HFFc6 (cell line): ENCODE measurements at regions not wholly inside any gene's neighbourhood (a gene's known extent, or its start where the extent isn't known, plus 50 kb on each side); places are given as distances from the start of the nearest gene placed in this dataset.
"Not testable (repeated sequence)": the region's sequence is repeated elsewhere in the genome, so short reads cannot be mapped to it uniquely, and the experiment has no call there.

Experiments used
- DNase-seq: peaks from one replicate; pipeline ENCODE4 v3.0.0-alpha.2; 2018
- H3K27ac Mint-ChIP-seq: 2 replicates; pipeline ENCODE4 v1.8.0; 2020; ENCODE audit warnings: mild to moderate bottlenecking, mixed read lengths
- H3K27me3 Mint-ChIP-seq: 2 replicates; pipeline ENCODE4 v1.8.0; 2021; ENCODE audit warnings: mild to moderate bottlenecking, moderate library complexity, mixed read lengths; ENCODE audit not compliant: insufficient read depth
- H3K36me3 Mint-ChIP-seq: 2 replicates; pipeline ENCODE4 v1.8.0; 2021; ENCODE audit warnings: low read depth, mixed read lengths
- H3K4me1 Mint-ChIP-seq: 2 replicates; pipeline ENCODE4 v1.8.0; 2020; ENCODE audit warnings: low read depth, mixed read lengths
- H3K4me3 Mint-ChIP-seq: 2 replicates; pipeline ENCODE4 v1.8.0; 2020; ENCODE audit warnings: mild to moderate bottlenecking, moderate library complexity, mixed read lengths
- H3K9me3 Mint-ChIP-seq: 2 replicates; pipeline ENCODE4 v1.8.0; 2020; ENCODE audit warnings: mild to moderate bottlenecking, mixed read lengths
- CTCF ChIP-seq: fragments of 200-600 bp; sonication (generic); IDR thresholded peaks from 2 replicates; pipeline ENCODE4 v1.5.0; 2021; ENCODE audit warnings: antibody characterized with exemption, mild to moderate bottlenecking

DNA sequence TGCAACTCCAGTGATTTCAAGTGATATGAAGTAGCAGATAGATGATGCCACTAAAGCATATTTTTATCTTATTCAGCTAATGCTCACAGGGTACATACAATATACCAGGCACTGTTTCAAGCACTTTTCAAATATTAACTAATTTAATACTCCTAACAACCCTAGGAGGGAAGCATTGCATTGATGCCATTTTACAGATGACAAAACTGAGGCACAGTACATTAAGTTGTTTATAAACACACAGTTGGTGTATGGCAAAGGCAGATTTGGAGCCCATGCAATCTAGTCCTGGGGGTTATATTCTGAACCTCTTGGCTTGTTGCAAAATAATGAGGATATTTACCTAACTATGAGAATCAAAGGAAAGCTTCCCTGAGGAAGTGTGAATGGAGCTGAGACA is 371.0 kb downstream of the SFMBT2 start:
- no peak for DNase-seq
- H3K4me1 Mint-ChIP-seq: no peaks in the 10 kb centered on the region
- H3K4me3 Mint-ChIP-seq: no peak overlapping the region
- no peak overlapping the region for H3K27ac Mint-ChIP-seq
- peaks cover 40% of the 10 kb centered on the region for H3K9me3 Mint-ChIP-seq
- no peaks in the 10 kb centered on the region for H3K27me3 Mint-ChIP-seq
- no peak for TF ChIP-seq CTCF
- no peaks in the 10 kb centered on the region for H3K36me3 Mint-ChIP-seq

DNA sequence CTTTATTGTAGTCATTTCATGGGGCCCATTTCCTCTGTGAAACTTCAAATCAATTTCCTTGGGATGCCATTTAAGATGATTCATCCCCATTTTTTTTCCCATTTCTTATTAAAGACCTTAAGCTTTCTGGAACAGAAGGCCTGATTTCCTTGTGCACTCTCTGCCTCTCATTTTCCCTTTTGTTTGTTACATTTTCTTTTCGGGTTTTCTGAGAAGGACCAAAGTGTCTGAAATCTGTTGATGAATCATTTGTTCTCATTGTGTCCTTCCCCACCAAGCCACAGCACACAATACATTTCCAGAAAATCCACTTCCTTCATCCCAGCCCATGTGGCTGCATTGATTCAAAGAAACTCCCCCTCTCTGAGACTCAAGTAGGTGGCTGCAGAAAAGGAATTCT is 372.4 kb downstream of the SFMBT2 start:
- no peak for TF ChIP-seq CTCF
- DNase-seq: no peak
- H3K27me3 Mint-ChIP-seq: no peaks in the 10 kb centered on the region
- H3K4me1 Mint-ChIP-seq: no peaks in the 10 kb centered on the region
- H3K4me3 Mint-ChIP-seq: no peak overlapping the region
- H3K9me3 Mint-ChIP-seq: peaks cover 45% of the 10 kb centered on the region
- no peaks in the 10 kb centered on the region for H3K36me3 Mint-ChIP-seq
- no peak overlapping the region for H3K27ac Mint-ChIP-seq

DNA sequence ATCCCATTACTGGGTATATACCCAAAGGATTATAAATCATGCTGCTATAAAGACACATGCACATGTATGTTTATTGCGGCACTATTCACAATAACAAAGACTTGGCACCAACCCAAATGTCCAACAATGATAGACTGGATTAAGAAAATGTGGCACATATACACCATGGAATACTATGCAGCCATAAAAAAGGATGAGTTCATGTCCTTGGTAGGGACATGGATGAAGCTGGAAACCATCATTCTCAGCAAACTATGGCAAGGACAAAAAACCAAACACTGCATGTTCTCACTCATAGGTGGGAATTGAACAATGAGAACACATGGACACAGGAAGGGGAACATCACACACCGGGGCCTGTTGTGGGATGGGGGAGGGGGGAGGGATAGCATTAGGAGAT is 373.4 kb downstream of the SFMBT2 start:
- not testable (repeated sequence) for H3K4me3 Mint-ChIP-seq, H3K27me3 Mint-ChIP-seq, DNase-seq, H3K27ac Mint-ChIP-seq, H3K4me1 Mint-ChIP-seq, H3K36me3 Mint-ChIP-seq
- peaks cover 45% of the 10 kb centered on the region for H3K9me3 Mint-ChIP-seq

- Mint-ChIP-seq H3K36me3 (no peaks in the 10 kb centered on the region), H3K4me3 (no peak overlapping the region), H3K27me3 (no peaks in the 10 kb centered on the region), H3K9me3 (peaks cover 42% of the 10 kb centered on the region), H3K27ac (no peak overlapping the region), H3K4me1 (no peaks in the 10 kb centered on the region)
- TF ChIP-seq CTCF: no peak
- DNase-seq: no peak
Measured at GRCh38 chr10:7036951-7037350, 373.9 kb downstream of the SFMBT2 start.

- no peak for DNase-seq
- peaks cover 1% of the 10 kb centered on the region; the same call in 1 of the 2 replicates for H3K27me3 Mint-ChIP-seq
- no peak overlapping the region for H3K27ac Mint-ChIP-seq
- peaks cover 4% of the 10 kb centered on the region; the same call in 1 of the 2 replicates for H3K36me3 Mint-ChIP-seq
- no peaks in the 10 kb centered on the region for H3K4me1 Mint-ChIP-seq
- TF ChIP-seq CTCF: no peak
- no peak overlapping the region for H3K4me3 Mint-ChIP-seq
- peaks cover 37% of the 10 kb centered on the region for H3K9me3 Mint-ChIP-seq
Measured at GRCh38 chr10:7035126-7035761, 375.6 kb downstream of the SFMBT2 start.

DNA sequence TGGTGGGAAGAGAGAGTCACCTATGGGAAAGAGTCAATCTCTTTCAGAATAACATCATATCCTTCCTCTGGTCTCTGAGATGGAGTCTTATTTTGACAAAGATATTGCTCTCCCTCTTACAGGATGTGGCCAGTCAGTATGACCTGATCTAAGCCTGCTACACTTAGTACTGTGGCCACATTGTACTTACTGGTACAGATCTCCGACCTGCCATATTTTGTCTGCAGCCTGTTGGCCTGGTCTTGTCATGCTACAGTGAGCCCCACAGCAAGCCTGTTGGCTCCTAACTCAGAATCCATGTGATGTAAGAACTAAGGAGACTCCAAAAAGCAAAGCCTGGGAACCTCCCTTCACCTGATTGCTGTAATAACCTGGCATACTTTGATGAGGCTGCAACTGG is 377.8 kb downstream of the SFMBT2 start:
- Mint-ChIP-seq H3K27ac (no peak overlapping the region), H3K36me3 (peaks cover 5% of the 10 kb centered on the region; the same call in 1 of the 2 replicates), H3K4me1 (no peaks in the 10 kb centered on the region), H3K27me3 (peaks cover 1% of the 10 kb centered on the region; the same call in 1 of the 2 replicates), H3K9me3 (peaks cover 33% of the 10 kb centered on the region), H3K4me3 (no peak overlapping the region)
- TF ChIP-seq CTCF: no peak
- no peak for DNase-seq
